ENCODE measurements at regions not wholly inside any gene's neighbourhood (a gene's known extent, or its start where the extent isn't known, plus 50 kb on each side); places are given as distances from the start of the nearest gene placed in this dataset.

- TF ChIP-seq CTCF (IDR thresholded peaks at IDR 0.05) (no peak), POLR2A (IDR thresholded peaks at IDR 0.05) (no peak)
Measured at GRCh38 chr1:163574119-163574518, 252.4 kb downstream of the NUF2 start.

All from Peyer's patch (tissue), 4 donors.